ENCODE measurements at regions not wholly inside any gene's neighbourhood (a gene's known extent, or its start where the extent isn't known, plus 50 kb on each side); places are given as distances from the start of the nearest gene placed in this dataset.

GRCh38 chr1:220982686-220983085 lies 103.4 kb downstream of the HLX start:
- intact Hi-C loops (cut with micrococcal nuclease): no loop called here

GRCh38 chr1:220983877-220984635 lies 104.8 kb downstream of the HLX start:
- intact Hi-C loops (cut with micrococcal nuclease): no loop called here

DNA sequence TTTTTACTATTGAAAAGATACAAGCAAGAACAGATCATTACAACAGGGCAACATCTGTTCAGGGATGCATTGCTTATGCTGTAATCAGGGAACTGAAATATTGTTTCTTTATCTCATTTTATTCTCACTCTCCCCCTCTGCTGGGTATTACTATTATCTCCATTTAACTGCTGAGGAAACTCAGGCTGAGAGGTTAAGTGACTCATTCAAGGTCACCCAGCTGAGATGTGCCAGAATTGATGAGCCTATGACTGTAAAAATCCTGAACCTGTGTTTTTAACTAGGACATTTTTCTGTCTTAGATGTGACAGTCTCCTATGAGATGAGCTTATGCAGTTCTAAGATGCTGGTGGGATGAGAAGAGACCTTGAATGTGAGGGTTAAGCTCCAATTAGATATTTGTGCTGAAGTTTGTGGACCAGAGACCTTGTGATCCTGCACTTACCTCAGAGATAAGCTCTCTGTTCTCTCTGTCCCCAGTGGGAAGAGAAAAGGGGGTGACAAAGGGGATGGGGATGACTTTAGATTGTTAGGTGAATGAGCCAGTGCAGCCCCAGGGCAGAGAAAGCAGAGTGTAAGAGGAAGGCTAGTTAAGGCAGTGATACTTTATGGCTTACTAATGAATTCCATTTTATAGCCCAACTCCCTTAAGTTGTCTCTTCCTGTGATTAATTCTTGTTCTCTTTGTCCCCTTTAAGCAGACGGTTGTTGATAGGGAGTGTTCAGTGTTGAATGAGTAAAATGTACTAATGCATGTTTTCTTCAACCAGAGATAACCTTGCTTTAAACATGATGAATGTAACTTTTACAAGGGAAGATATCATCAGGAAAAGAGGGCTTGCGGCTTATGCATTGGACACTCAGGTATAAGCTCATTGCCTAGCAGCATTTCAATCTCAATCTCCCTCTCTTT lies 111.4 kb downstream of the HLX start:
- intact Hi-C loops (cut with micrococcal nuclease): no loop called here

DNA sequence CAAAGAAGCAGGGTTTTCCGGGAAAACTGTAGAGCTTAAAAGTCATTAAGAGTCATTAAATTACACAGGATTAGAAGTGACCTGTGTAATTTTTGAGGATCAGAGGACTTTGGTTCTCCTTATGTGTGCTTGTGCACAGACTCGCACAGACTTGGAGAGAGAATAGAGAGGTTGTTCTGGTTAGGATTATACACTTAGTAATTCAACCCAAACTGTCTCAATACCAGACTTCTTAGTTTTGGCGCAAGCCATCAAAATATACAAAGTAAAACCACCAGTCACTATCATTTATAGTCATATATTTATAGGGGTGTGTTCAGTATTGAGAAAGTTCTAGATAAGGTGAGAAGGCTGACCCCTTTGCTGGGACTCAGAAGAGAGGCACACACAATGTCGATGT lies 112.3 kb downstream of the HLX start:
- intact Hi-C loops (cut with micrococcal nuclease): no loop called here

GRCh38 chr1:220991959-220992704 lies 112.9 kb downstream of the HLX start:
- intact Hi-C loops (cut with micrococcal nuclease): no loop called here

- intact Hi-C loops (cut with micrococcal nuclease): no loop called here
These were observed 113.4 kb downstream of the HLX start for GRCh38 chr1:220992705-220993052.

DNA sequence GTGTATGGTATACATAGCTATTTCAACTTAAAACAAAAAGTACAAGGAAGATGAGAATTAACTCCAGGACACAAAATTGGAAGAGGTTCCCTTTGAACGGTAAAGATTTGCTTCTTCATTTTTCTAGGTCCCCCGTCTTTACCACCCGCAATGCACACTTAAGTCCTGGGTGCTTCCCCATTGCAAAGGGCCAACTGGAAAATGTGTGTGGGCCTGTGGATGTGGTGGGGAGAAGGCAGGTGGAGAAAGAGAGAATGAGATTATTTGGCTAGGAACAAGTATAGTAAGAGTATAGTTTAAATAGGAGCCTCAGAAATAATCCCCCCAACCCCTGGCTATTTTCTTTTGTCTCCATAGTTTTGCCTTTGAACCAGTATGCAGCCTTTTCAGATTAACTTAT lies 115.4 kb downstream of the HLX start:
- intact Hi-C loops (cut with micrococcal nuclease): no loop called here

- intact Hi-C loops (cut with micrococcal nuclease): no loop called here
These were observed 118.5 kb downstream of the HLX start for GRCh38 chr1:220997791-220998190.

GRCh38 chr1:220999872-221000863 lies 120.9 kb downstream of the HLX start:
- intact Hi-C loops (cut with micrococcal nuclease): no loop called here

- intact Hi-C loops (cut with micrococcal nuclease): no loop called here
These were observed 121.9 kb downstream of the HLX start for GRCh38 chr1:221001167-221001566.

- intact Hi-C loops (cut with micrococcal nuclease): no loop called here
These were observed 123.4 kb downstream of the HLX start for GRCh38 chr1:221002601-221003000.

DNA sequence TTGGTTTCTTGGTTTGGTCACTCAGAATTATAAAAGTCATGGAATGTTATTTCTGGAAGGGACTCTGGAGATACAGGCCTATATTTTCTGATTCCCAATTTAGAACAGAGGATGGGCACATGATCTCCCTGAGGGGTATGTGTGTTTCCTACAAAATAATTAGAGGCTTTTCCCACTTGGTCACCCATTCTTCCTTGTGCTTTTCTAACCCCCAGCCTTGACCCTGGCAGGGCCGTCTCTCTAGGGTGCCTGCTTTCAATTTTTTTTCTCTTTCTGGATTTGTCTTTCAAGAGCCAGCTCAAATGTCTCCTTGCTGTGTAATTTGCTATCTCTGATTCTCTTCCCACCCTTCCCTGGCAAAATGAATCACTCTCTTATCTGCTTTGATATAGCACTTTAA lies 131.9 kb downstream of the HLX start:
- intact Hi-C loops (cut with micrococcal nuclease): no loop called here

DNA sequence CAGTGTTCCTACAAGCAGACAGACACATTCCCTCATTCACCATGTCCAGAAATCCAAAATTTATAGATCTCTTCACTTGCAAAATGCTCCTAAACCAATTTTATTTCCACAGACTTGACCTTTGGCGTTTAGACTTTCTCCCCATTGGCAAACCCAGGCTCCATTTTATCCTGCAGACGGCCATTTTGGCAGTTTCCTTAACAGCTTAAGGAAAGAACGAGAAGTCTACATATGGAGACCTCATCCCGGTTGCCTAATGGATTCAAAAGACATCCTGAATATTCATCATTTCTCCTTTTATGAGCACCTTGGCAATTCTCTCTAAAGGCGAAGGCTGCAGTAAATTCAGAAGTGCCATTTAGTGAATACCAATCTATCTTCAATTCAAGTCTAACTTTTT lies 132.9 kb downstream of the HLX start:
- intact Hi-C loops (cut with micrococcal nuclease): no loop called here

DNA sequence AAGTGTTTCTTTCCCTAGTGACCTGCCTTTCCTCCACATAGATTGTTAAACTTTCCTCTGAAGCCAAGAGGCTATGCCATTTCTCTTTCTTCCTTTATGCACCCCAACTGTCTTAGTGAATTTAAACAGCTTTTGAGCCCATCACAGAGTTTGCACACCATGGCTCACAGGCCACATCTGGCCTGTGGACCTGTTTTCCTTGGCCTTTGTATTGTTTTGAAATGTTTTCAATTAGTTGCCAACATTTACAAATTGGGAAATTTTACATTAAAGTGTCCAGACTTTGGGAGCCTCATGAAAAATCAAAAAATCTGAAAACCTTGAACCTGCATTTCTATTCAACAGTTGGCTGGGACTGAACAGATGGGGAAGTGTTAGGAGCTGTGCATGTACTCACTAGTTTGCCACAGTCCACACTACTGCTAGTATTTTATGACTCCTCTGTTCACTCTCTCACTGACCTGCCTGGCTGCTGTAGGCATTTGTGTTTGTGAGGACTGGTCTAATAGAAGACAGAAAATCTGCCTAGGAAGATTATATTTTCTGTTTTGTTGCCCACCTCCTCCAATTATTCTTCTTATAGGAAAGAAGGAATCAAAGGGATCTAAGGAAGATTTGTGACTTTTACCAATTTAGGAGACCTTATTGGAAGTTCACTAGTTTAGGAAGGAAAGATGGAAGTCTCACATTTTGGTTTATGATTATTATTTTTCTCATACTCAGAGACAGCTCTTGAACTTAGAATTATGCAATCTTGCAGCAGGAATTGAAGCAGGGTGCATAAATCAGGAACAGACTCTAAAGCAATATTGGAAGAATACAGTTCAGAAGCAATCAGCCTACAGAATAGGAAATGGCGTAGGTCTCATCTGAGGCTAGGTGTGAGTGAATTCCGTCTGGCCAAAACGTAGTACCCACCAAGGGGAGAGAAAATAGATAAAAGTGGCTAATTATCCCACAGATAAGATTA lies 134.7 kb downstream of the HLX start:
- intact Hi-C loops (cut with micrococcal nuclease): no loop called here

- intact Hi-C loops (cut with micrococcal nuclease): no loop called here
These were observed 136.0 kb downstream of the HLX start for GRCh38 chr1:221015159-221015790.

DNA sequence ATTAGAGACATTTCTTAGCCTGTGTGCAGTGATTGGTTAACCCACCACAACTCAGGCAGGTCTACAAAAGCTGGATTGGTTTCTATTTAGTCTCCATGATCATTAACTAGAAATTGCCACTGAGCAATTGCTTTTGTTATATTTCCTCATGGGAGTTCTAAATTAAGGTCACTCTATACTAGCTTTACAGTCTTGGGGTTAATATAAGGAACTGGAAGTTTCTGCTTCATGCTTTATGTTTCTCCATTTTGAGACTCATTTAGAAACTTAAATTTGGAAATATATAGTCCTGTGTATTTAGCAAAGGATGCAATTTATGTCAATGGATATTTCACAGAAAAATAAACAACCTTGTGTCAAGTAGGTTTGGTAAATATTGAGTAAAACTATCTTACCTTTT lies 137.5 kb downstream of the HLX start:
- intact Hi-C loops (cut with micrococcal nuclease): no loop called here

DNA sequence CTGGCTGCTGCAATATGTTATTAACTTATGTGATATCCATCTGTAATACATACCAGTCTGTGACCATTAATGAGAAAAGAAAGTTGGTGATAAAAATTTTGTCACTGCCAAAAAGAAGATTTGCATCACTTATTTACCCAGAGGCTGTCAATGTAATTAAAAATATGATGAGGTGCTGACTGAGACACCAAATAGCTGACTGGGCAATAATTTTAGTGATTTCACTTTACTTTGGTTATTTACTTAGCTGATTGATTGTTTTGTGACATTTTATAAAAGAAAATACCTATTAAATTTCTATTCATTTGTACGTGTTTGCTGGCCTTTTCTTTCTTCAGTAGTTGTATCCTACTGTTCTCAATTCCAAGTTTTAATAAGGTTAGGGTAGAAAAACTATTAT lies 139.2 kb downstream of the HLX start:
- intact Hi-C loops (cut with micrococcal nuclease): no loop called here

GRCh38 chr1:221022331-221022730 lies 143.1 kb downstream of the HLX start:
- intact Hi-C loops (cut with micrococcal nuclease): no loop called here

GRCh38 chr1:221023482-221023881 lies 144.2 kb downstream of the HLX start:
- intact Hi-C loops (cut with micrococcal nuclease): no loop called here
